GM13976 (cell line): ENCODE measurements at regions not wholly inside any gene's neighbourhood (a gene's known extent, or its start where the extent isn't known, plus 50 kb on each side); places are given as distances from the start of the nearest gene placed in this dataset.

ENCODE experiments used
- DNase-seq: peaks from one replicate; pipeline ENCODE4 v3.0.0; 2012; ENCODE audit warnings: low spot score
- CTCF ChIP-seq: IDR thresholded peaks from 2 replicates; pipeline ENCODE4 v1.5.1; 2012; ENCODE audit warnings: borderline replicate concordance, mild to moderate bottlenecking; ENCODE audit not compliant: insufficient read depth; ENCODE audit errors: extremely low read depth, missing control alignments, control extremely low read depth
- in situ Hi-C: fragments of 300-500 bp; cut with MboI; formaldehyde crosslinking; loops from one replicate; pipeline ENCODE4 v1.12.0; 2022; ENCODE audit warnings: low sequenced_read_pairs, mixed read lengths, inconsistent platforms; ENCODE audit not compliant: unreplicated experiment

- DNase-seq, result no peak
- in situ Hi-C loops, result no loop called here
- TF ChIP-seq CTCF, result no peak
Observed at GRCh38 chrX:78514852-78515251, 144.3 kb downstream of the RTL3 start.

- in situ Hi-C loops, result no loop called here
- no peak for DNase-seq
- TF ChIP-seq CTCF, result no peak
Observed at GRCh38 chrX:78513971-78514738, 145.0 kb downstream of the RTL3 start.

- no peak for DNase-seq
- in situ Hi-C loops, result no loop called here
- TF ChIP-seq CTCF, result no peak
Observed at GRCh38 chrX:78506248-78506647, 152.9 kb downstream of the RTL3 start.

GRCh38 chrX:78496483-78496882 is 162.6 kb downstream of the RTL3 start:
- in situ Hi-C loops, result no loop called here
- no peak for TF ChIP-seq CTCF
- no peak for DNase-seq

GRCh38 chrX:78493180-78493579 is 165.8 kb upstream of the CYSLTR1 start:
- no peak for TF ChIP-seq CTCF
- in situ Hi-C loops, result no loop called here
- DNase-seq, result no peak

GRCh38 chrX:78476701-78477100 is 149.3 kb upstream of the CYSLTR1 start:
- no peak for DNase-seq
- no peak for TF ChIP-seq CTCF
- in situ Hi-C loops, result no loop called here

GRCh38 chrX:78456909-78457308 is 129.5 kb upstream of the CYSLTR1 start:
- TF ChIP-seq CTCF, result no peak
- in situ Hi-C loops, result no loop called here
- DNase-seq, result no peak
